Activated CD4-positive, alpha-beta T cell treated with anti-CD3 and anti-CD28 coated beads, Interleukin-2, amount 50 U/mL, for 16 hours (primary cell): ENCODE measurements at regions not wholly inside any gene's neighbourhood (a gene's known extent, or its start where the extent isn't known, plus 50 kb on each side); places are given as distances from the start of the nearest gene placed in this dataset.
"Not testable (repeated sequence)": the region's sequence is repeated elsewhere in the genome, so short reads cannot be mapped to it uniquely, and the experiment has no call there.

Experiments
- DNase-seq: peaks from one replicate; pipeline ENCODE4 v3.0.0-alpha.2; 2020

- DNase-seq = peak; percentile 54
These were observed 195.7 kb upstream of the GK2 start for GRCh38 chr4:79603681-79604080.

GRCh38 chr4:79599691-79600090 is 191.7 kb upstream of the GK2 start:
- DNase-seq = no peak

GRCh38 chr4:79598801-79599200 is 190.8 kb upstream of the GK2 start:
- DNase-seq = no peak

GRCh38 chr4:79598214-79598613 is 190.2 kb upstream of the GK2 start:
- no peak for DNase-seq

- no peak for DNase-seq
These were observed 189.2 kb upstream of the GK2 start for GRCh38 chr4:79597266-79597665.

- DNase-seq = not testable (repeated sequence)
These were observed 184.2 kb upstream of the GK2 start for GRCh38 chr4:79592218-79592617.

- no peak for DNase-seq
These were observed 180.7 kb upstream of the GK2 start for GRCh38 chr4:79588679-79589078.

- DNase-seq = not testable (repeated sequence)
These were observed 179.2 kb upstream of the GK2 start for GRCh38 chr4:79587207-79587606.

GRCh38 chr4:79585834-79586233 is 177.8 kb upstream of the GK2 start:
- no peak for DNase-seq

GRCh38 chr4:79585330-79585729 is 177.3 kb upstream of the GK2 start:
- no peak for DNase-seq

- no peak for DNase-seq
These were observed 176.9 kb upstream of the GK2 start for GRCh38 chr4:79584902-79585301.

- DNase-seq = no peak
These were observed 176.3 kb upstream of the GK2 start for GRCh38 chr4:79584352-79584751.

GRCh38 chr4:79578606-79579005 is 170.6 kb upstream of the GK2 start:
- DNase-seq = no peak

- DNase-seq = peak; percentile 9
These were observed 168.4 kb upstream of the GK2 start for GRCh38 chr4:79576429-79576753.

- DNase-seq = no peak
These were observed 167.8 kb upstream of the GK2 start for GRCh38 chr4:79575709-79576428.

- DNase-seq = no peak
These were observed 166.9 kb upstream of the GK2 start for GRCh38 chr4:79574741-79575451.

GRCh38 chr4:79563219-79563618 is 155.2 kb upstream of the GK2 start:
- DNase-seq = no peak

- no peak for DNase-seq
These were observed 153.7 kb upstream of the GK2 start for GRCh38 chr4:79561751-79562150.

GRCh38 chr4:79559398-79559797 is 151.4 kb upstream of the GK2 start:
- not testable (repeated sequence) for DNase-seq

- DNase-seq = no peak
These were observed 144.3 kb upstream of the GK2 start for GRCh38 chr4:79552311-79552710.

- no peak for DNase-seq
These were observed 143.5 kb upstream of the GK2 start for GRCh38 chr4:79551555-79551954.

GRCh38 chr4:79547851-79548250 is 139.8 kb upstream of the GK2 start:
- no peak for DNase-seq

- DNase-seq = not testable (repeated sequence)
These were observed 137.3 kb upstream of the GK2 start for GRCh38 chr4:79545292-79545691.

GRCh38 chr4:79540143-79540542 is 132.1 kb upstream of the GK2 start:
- no peak for DNase-seq

- no peak for DNase-seq
These were observed 127.5 kb upstream of the GK2 start for GRCh38 chr4:79535516-79535915.
